ENCODE measurements at regions not wholly inside any gene's neighbourhood (a gene's known extent, or its start where the extent isn't known, plus 50 kb on each side); places are given as distances from the start of the nearest gene placed in this dataset.
"Not testable (repeated sequence)": the region's sequence is repeated elsewhere in the genome, so short reads cannot be mapped to it uniquely, and the experiment has no call there.

GRCh38 chr4:184960505-184960971 lies 57.8 kb upstream of the HELT start:
- no peak for TF ChIP-seq CTCF (IDR thresholded peaks at IDR 0.05; ENCODE audit: low read depth, low read length)
- peaks cover 13% of the 10 kb centered on the region for H3K9me3 ChIP-seq (ENCODE audit: control insufficient read depth, insufficient read depth, low read length)
- no peak for DNase-seq (ENCODE audit: low read depth, low spot score)
- H3K4me3 ChIP-seq (ENCODE audit: low read depth, low read length): no peak overlapping the region
- H3K27me3 ChIP-seq (ENCODE audit: control insufficient read depth, insufficient read depth, low read length): no peaks in the 10 kb centered on the region
- ChIA-PET POLR2A (no interaction called here), CTCF (no interaction called here)
- H3K27ac ChIP-seq (ENCODE audit: low read depth, low read length): no peak overlapping the region

GRCh38 chr4:184961660-184962059 lies 56.6 kb upstream of the HELT start:
- CTCF ChIA-PET: no interaction called here
- no peak for TF ChIP-seq CTCF (IDR thresholded peaks at IDR 0.05; ENCODE audit: low read depth, low read length)

GRCh38 chr4:184962125-184962638 lies 56.1 kb upstream of the HELT start:
- DNase-seq (ENCODE audit: low read depth, low spot score): no peak
- TF ChIP-seq CTCF (IDR thresholded peaks at IDR 0.05; ENCODE audit: low read depth, low read length): no peak
- Histone ChIP-seq H3K4me3 (ENCODE audit: low read depth, low read length) (no peak overlapping the region), H3K9me3 (ENCODE audit: control insufficient read depth, insufficient read depth, low read length) (peaks cover 22% of the 10 kb centered on the region), H3K27ac (ENCODE audit: low read depth, low read length) (no peak overlapping the region), H3K27me3 (ENCODE audit: control insufficient read depth, insufficient read depth, low read length) (no peaks in the 10 kb centered on the region)
- CTCF ChIA-PET: no interaction called here
- POLR2A ChIA-PET: no interaction called here

More at GRCh38 chr4:184961660-184962059, 56.6 kb upstream of the HELT start:
- Histone ChIP-seq H3K27me3 (ENCODE audit: control insufficient read depth, insufficient read depth, low read length) (no peaks in the 10 kb centered on the region), H3K4me3 (ENCODE audit: low read depth, low read length) (no peak overlapping the region), H3K27ac (ENCODE audit: low read depth, low read length) (no peak overlapping the region), H3K9me3 (ENCODE audit: control insufficient read depth, insufficient read depth, low read length) (peaks cover 22% of the 10 kb centered on the region)
- POLR2A ChIA-PET: no interaction called here
- DNase-seq (ENCODE audit: low read depth, low spot score): no peak

- H3K27ac ChIP-seq (ENCODE audit: low read depth, low read length); CTCF ChIA-PET; DNase-seq (ENCODE audit: low read depth, low spot score); POLR2A ChIA-PET; H3K27me3 ChIP-seq (ENCODE audit: control insufficient read depth, insufficient read depth, low read length); H3K4me3 ChIP-seq (ENCODE audit: low read depth, low read length): not testable (repeated sequence)
- H3K9me3 ChIP-seq (ENCODE audit: control insufficient read depth, insufficient read depth, low read length): peaks cover 28% of the 10 kb centered on the region
Observed at GRCh38 chr4:184965230-184966050, 52.9 kb upstream of the HELT start.

GRCh38 chr4:184966051-184966691 lies 52.1 kb upstream of the HELT start:
- CTCF ChIA-PET, POLR2A ChIA-PET: not testable (repeated sequence)

GRCh38 chr4:184967699-184968098 lies 50.6 kb upstream of the HELT start:
- DNase-seq (ENCODE audit: low read depth, low spot score); POLR2A ChIA-PET; CTCF ChIA-PET; H3K27me3 ChIP-seq (ENCODE audit: control insufficient read depth, insufficient read depth, low read length); H3K27ac ChIP-seq (ENCODE audit: low read depth, low read length); H3K4me3 ChIP-seq (ENCODE audit: low read depth, low read length): not testable (repeated sequence)
- peaks cover 28% of the 10 kb centered on the region for H3K9me3 ChIP-seq (ENCODE audit: control insufficient read depth, insufficient read depth, low read length)

More at GRCh38 chr4:184966051-184966691, 52.1 kb upstream of the HELT start:
- peaks cover 28% of the 10 kb centered on the region for H3K9me3 ChIP-seq (ENCODE audit: control insufficient read depth, insufficient read depth, low read length)
- not testable (repeated sequence) for H3K4me3 ChIP-seq (ENCODE audit: low read depth, low read length); DNase-seq (ENCODE audit: low read depth, low spot score); H3K27ac ChIP-seq (ENCODE audit: low read depth, low read length); H3K27me3 ChIP-seq (ENCODE audit: control insufficient read depth, insufficient read depth, low read length)
